ENCODE measurements at regions not wholly inside any gene's neighbourhood (a gene's known extent, or its start where the extent isn't known, plus 50 kb on each side); places are given as distances from the start of the nearest gene placed in this dataset.
"Not testable (repeated sequence)": the region's sequence is repeated elsewhere in the genome, so short reads cannot be mapped to it uniquely, and the experiment has no call there.

GRCh38 chr16:65410801-65411200, 288.9 kb upstream of the CDH11 start:
- no peak for DNase-seq (ENCODE audit: low read depth in 2 of 2)

- DNase-seq (ENCODE audit: low read depth in 2 of 2): no peak
These were observed 287.6 kb upstream of the CDH11 start for GRCh38 chr16:65409510-65409909.

- no peak for DNase-seq (ENCODE audit: low read depth in 2 of 2)
These were observed 285.1 kb upstream of the CDH11 start for GRCh38 chr16:65406933-65407332.

GRCh38 chr16:65406116-65406515, 284.3 kb upstream of the CDH11 start:
- DNase-seq (ENCODE audit: low read depth in 2 of 2): no peak

GRCh38 chr16:65394281-65394680, 272.4 kb upstream of the CDH11 start:
- DNase-seq (ENCODE audit: low read depth in 2 of 2): no peak

- DNase-seq (ENCODE audit: low read depth in 2 of 2): no peak
These were observed 271.1 kb upstream of the CDH11 start for GRCh38 chr16:65392806-65393565.

GRCh38 chr16:65388592-65388991, 266.7 kb upstream of the CDH11 start:
- no peak for DNase-seq (ENCODE audit: low read depth in 2 of 2)

GRCh38 chr16:65386672-65387071, 264.8 kb upstream of the CDH11 start:
- DNase-seq (ENCODE audit: low read depth in 2 of 2): no peak

- DNase-seq (ENCODE audit: low read depth in 2 of 2): no peak
These were observed 262.6 kb upstream of the CDH11 start for GRCh38 chr16:65384441-65384840.

GRCh38 chr16:65377195-65377594, 255.3 kb upstream of the CDH11 start:
- DNase-seq (ENCODE audit: low read depth in 2 of 2): no peak

- no peak for DNase-seq (ENCODE audit: low read depth in 2 of 2)
These were observed 254.7 kb upstream of the CDH11 start for GRCh38 chr16:65376601-65377000.

- DNase-seq (ENCODE audit: low read depth in 2 of 2): no peak
These were observed 253.8 kb upstream of the CDH11 start for GRCh38 chr16:65375651-65376050.

- no peak for DNase-seq (ENCODE audit: low read depth in 2 of 2)
These were observed 251.2 kb upstream of the CDH11 start for GRCh38 chr16:65373097-65373496.

GRCh38 chr16:65372171-65372570, 250.3 kb upstream of the CDH11 start:
- no peak for DNase-seq (ENCODE audit: low read depth in 2 of 2)

GRCh38 chr16:65365732-65366715, 244.2 kb upstream of the CDH11 start:
- no peak for DNase-seq (ENCODE audit: low read depth in 2 of 2)

GRCh38 chr16:65356721-65357120, 234.9 kb upstream of the CDH11 start:
- not testable (repeated sequence) for DNase-seq (ENCODE audit: low read depth in 2 of 2)

GRCh38 chr16:65355706-65356105, 233.8 kb upstream of the CDH11 start:
- no peak for DNase-seq (ENCODE audit: low read depth in 2 of 2)

GRCh38 chr16:65353183-65353582, 231.3 kb upstream of the CDH11 start:
- DNase-seq (ENCODE audit: low read depth in 2 of 2): no peak

- no peak for DNase-seq (ENCODE audit: low read depth in 2 of 2)
These were observed 227.8 kb upstream of the CDH11 start for GRCh38 chr16:65349626-65350025.

GRCh38 chr16:65343556-65343955, 221.7 kb upstream of the CDH11 start:
- DNase-seq (ENCODE audit: low read depth in 2 of 2): no peak

GRCh38 chr16:65342231-65342866, 220.5 kb upstream of the CDH11 start:
- DNase-seq (ENCODE audit: low read depth in 2 of 2): no peak

- no peak for DNase-seq (ENCODE audit: low read depth in 2 of 2)
These were observed 217.2 kb upstream of the CDH11 start for GRCh38 chr16:65339062-65339461.
